ENCODE measurements at regions not wholly inside any gene's neighbourhood (a gene's known extent, or its start where the extent isn't known, plus 50 kb on each side); places are given as distances from the start of the nearest gene placed in this dataset.

GRCh38 chr22:49347376-49347775, 480.3 kb downstream of the BRD1 start:
- Histone ChIP-seq H3K36me3 (replicated peaks in 1 of 2; ENCODE audit: control insufficient read depth in 1 of 2, insufficient read depth in 2 of 2, low read length in 2 of 2) (no peaks in the 10 kb centered on the region), H3K9me3 (ENCODE audit: low read length) (no peaks in the 10 kb centered on the region), H3K27me3 (ENCODE audit: control insufficient read depth in 1 of 2, insufficient read depth in 2 of 2, low read length in 2 of 2) (peaks cover 14 to 58% of the 10 kb centered on the region in 2 experiments; a peak in 4 of 5 replicates), H4K20me1 (ENCODE audit: insufficient read depth, low read length) (no peaks in the 10 kb centered on the region), H3K9ac (ENCODE audit: insufficient read depth, low read depth, low read length) (no peak overlapping the region), H3K4me1 (ENCODE audit: insufficient read depth, low read length) (no peaks in the 10 kb centered on the region), H3K4me2 (ENCODE audit: low read depth, low read length) (no peak overlapping the region), H2AFZ (ENCODE audit: low read length) (no peak overlapping the region), H3K27ac (ENCODE audit: extremely low read length, insufficient read depth, low read length) (no peak overlapping the region), H3K4me3 (replicated peaks in 1 of 3; ENCODE audit: insufficient read depth in 1 of 3, low read depth in 2 of 3, low read length in 3 of 3) (no peak overlapping the region), H3K79me2 (ENCODE audit: insufficient read depth, low read length) (no peaks in the 10 kb centered on the region)
- intact Hi-C loops (cut with micrococcal nuclease; ENCODE audit: unreplicated experiment) (no loop called here), in situ Hi-C loops (cut with HindIII; ENCODE audit: extremely low pct_ligation_motif_present, low pct_unique_long_range_greater_than_20kb) (no loop called here)
- POLR2A ChIA-PET: no interaction called here
- no peak for TF ChIP-seq CBX2 (IDR thresholded peaks at IDR 0.05; ENCODE audit: low read depth, low read length)
- no peak for TF ChIP-seq CBX2 (CRISPR knock-in tag; IDR thresholded peaks at IDR 0.05; ENCODE audit: low read depth)
- TF ChIP-seq ZNF142 (CRISPR knock-in tag; IDR thresholded peaks at IDR 0.05): no peak
- TF ChIP-seq EZH2 (conservative IDR thresholded peaks at IDR 0.05; ENCODE audit: low read depth, low read length): no peak
- TF ChIP-seq STAG1 (CRISPR knock-in tag; IDR thresholded peaks at IDR 0.05): no peak
- no peak for TF ChIP-seq ZNF446 (CRISPR knock-in tag; IDR thresholded peaks at IDR 0.05)
- no peak for TF ChIP-seq DPF2 (CRISPR knock-in tag; IDR thresholded peaks at IDR 0.05; ENCODE audit: borderline replicate concordance, low read depth)
- no peak for TF ChIP-seq ZNF792 (CRISPR knock-in tag; IDR thresholded peaks at IDR 0.05)
- TF ChIP-seq ZNF34 (CRISPR knock-in tag; IDR thresholded peaks at IDR 0.05; ENCODE audit: borderline replicate concordance): no peak
- TF ChIP-seq ZNF124 (CRISPR knock-in tag; IDR thresholded peaks at IDR 0.05): no peak
- CTCF ChIA-PET (ENCODE audit: low intra/inter-chr PET ratio, low total read pairs): no interaction called here
- DNase-seq (ENCODE audit: low spot score) (no peak), FAIRE-seq (no peak), ATAC-seq (no peak)
- no TSS peak for BruUV-seq (replicated peaks)
- WGBS (ENCODE audit: low lambda C conversion rate): 38% methylated on average over 2 of the region's 9 CpGs

All from HepG2 (cell line).